Psoas muscle (tissue), 7 donors: ENCODE measurements at regions not wholly inside any gene's neighbourhood (a gene's known extent, or its start where the extent isn't known, plus 50 kb on each side); places are given as distances from the start of the nearest gene placed in this dataset.

Experiments used
- ATAC-seq, 4 donors: fragments of 200-7000 bp; cut with Tn5 transposase; one replicate each; pipeline ENCODE4 v1.9.1; 2020; ENCODE audit warnings: moderate library complexity in 3 of 4, mild to moderate bottlenecking in 2 of 4
- DNase-seq, 2 donors: peaks; one replicate each; pipeline ENCODE4 v3.0.0-alpha.2; 2020
- H3K27ac ChIP-seq: fragments of 200-600 bp; one replicate; pipeline ENCODE4 v1.8.0; 2022
- H3K27me3 ChIP-seq, 3 donors: fragments of 200-600 bp in 1 of 3; one replicate each; pipeline versions ENCODE4 v1.6.1 to v1.8.0; 2013 to 2022; ENCODE audit warnings: low read length in 2 of 3, mild to moderate bottlenecking in 2 of 3, moderate library complexity in 1 of 3; ENCODE audit not compliant: insufficient read depth in 3 of 3
- H3K36me3 ChIP-seq, 2 donors: fragments of 200-600 bp in 1 of 2; one replicate each; pipeline versions ENCODE4 v1.6.1 to v1.8.0; 2013 to 2022; ENCODE audit warnings: low read depth in 1 of 2, mild to moderate bottlenecking in 1 of 2, moderate library complexity in 1 of 2; ENCODE audit not compliant: insufficient read depth in 1 of 2
- H3K4me1 ChIP-seq: fragments of 200-600 bp; one replicate; pipeline ENCODE4 v1.8.0; 2022
- H3K4me3 ChIP-seq: fragments of 200-600 bp; one replicate; pipeline ENCODE4 v1.8.0; 2022; ENCODE audit warnings: mild to moderate bottlenecking
- H3K9me3 ChIP-seq: fragments of 200-600 bp; one replicate; pipeline ENCODE4 v1.8.0; 2022
- WGBS, 3 donors: extraction: QIAGEN DNeasy Blood & Tissue Kit; methylation state at CpG; one replicate each; pipeline versions ENCODE4 v1.1.6 to v1.1.7; 2013; 5-methylcytosine and 5-hydroxymethylcytosine counted together
- intact Hi-C, 2 donors: fragments of 100-400 bp; cut with DNase I; formaldehyde crosslinking; loops; one replicate each; pipeline versions ENCODE4 v1.11.0 to v1.14.2; 2022
- TF ChIP-seq, protein P1 (sequence below): fragments of 200-600 bp; IDR thresholded peaks from one replicate; pipeline ENCODE4 v1.8.0; 2022; ENCODE audit warnings: antibody characterized with exemption
- donor health status: healthy with polysubstance abuse.
- donor health status: DM: no; HTN: no; CAD: no; lungs with moderate emphysema.
- donor health status: Bipolar disorder and iron deficiency.
- donor health status: healthy.
- donor health status: DM: yes; HTN: yes; CAD: no.
- donor health status: DM: no; HTN: no; CAD: no.
- donor health status: DM: yes; HTN: yes; CAD: no.

DNA sequence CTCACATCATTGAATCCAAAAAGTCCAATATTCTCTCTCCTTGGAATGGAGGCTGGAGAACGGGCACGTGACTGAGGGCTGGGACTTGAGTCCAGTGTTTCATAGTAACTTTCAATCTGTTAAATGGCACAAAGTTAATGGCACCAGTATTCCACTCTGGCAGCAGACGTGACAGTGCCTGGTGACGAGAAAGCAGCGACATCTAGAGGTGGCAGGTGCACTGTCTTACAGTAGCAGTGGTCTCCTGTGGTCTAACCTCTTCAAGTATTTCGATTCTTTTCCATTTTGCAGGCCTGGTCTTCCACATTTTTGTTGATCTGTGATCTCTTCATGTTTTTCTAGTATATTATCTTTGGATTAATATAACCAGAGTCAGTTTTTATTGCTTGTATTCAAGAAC, 107.1 kb downstream of the OXSM start:
- WGBS, 3 donors = 83 to 87% (median 85%) methylated on average over 6 of the region's 6 CpGs
- no peaks in the 10 kb centered on the region for H3K9me3 ChIP-seq
- DNase-seq = no peak

DNA sequence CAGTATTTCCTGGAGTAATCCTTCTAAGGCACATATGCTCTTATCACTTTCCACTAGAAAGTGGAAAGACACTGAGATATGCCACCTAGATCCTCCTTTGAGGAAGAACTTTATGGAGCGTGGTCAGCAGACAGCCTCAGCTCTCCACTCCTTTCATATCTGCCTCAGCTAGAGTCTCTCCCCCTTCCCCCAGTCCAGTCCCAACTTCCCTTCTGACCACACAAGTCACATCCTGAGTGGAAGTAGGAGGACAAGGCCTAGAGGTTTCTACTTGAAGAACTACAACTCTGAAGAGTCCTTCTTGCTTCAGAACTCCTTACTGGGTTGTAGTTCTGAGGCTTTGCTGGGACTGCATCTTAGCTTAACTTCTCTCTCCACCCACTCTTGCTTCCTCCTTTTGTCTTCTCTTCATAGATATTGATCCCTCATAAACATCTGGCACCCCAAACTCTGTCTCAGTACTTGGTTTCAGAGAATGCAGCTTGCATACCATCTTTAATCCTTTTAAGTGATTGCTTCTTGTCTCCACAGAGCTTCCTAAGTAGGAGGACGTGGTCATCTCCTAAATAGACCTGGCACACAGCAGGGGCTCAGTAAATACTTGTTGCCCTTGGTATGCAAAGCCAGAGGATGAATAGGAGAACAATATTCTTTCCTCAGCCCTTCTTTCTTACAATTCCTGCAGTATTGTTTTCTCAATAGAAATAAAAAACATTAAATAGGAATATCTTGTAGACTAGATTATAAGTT, 109.6 kb downstream of the OXSM start:
- no peaks in the 10 kb centered on the region for H3K27me3 ChIP-seq
- no peaks in the 10 kb centered on the region for H3K36me3 ChIP-seq
- no peak overlapping the region for H3K4me3 ChIP-seq
- H3K27ac ChIP-seq = no peak overlapping the region
- TF ChIP-seq, protein P1, sequence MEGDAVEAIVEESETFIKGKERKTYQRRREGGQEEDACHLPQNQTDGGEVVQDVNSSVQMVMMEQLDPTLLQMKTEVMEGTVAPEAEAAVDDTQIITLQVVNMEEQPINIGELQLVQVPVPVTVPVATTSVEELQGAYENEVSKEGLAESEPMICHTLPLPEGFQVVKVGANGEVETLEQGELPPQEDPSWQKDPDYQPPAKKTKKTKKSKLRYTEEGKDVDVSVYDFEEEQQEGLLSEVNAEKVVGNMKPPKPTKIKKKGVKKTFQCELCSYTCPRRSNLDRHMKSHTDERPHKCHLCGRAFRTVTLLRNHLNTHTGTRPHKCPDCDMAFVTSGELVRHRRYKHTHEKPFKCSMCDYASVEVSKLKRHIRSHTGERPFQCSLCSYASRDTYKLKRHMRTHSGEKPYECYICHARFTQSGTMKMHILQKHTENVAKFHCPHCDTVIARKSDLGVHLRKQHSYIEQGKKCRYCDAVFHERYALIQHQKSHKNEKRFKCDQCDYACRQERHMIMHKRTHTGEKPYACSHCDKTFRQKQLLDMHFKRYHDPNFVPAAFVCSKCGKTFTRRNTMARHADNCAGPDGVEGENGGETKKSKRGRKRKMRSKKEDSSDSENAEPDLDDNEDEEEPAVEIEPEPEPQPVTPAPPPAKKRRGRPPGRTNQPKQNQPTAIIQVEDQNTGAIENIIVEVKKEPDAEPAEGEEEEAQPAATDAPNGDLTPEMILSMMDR = no peak
- H3K4me1 ChIP-seq = no peaks in the 10 kb centered on the region
- DNase-seq (no peak), ATAC-seq (no peak)
- no peaks in the 10 kb centered on the region for H3K9me3 ChIP-seq
- intact Hi-C loops = loop anchor here (5.0 to 10.0 kb wide), 4 partner anchors 215 to 815 kb away; no protein-coding TSS in a partner anchor
- WGBS, 3 donors = 69 to 77% (median 74%) methylated on average over 2 of the region's 2 CpGs

More for the DNA sequence above, 107.1 kb downstream of the OXSM start:
- intact Hi-C loops = no loop called here
- TF ChIP-seq, protein P1 = no peak
- Histone ChIP-seq H3K4me1 (no peaks in the 10 kb centered on the region), H3K27me3 (no peaks in the 10 kb centered on the region), H3K27ac (no peak overlapping the region), H3K36me3 (no peaks in the 10 kb centered on the region), H3K4me3 (no peak overlapping the region)
- no peak for ATAC-seq

DNA sequence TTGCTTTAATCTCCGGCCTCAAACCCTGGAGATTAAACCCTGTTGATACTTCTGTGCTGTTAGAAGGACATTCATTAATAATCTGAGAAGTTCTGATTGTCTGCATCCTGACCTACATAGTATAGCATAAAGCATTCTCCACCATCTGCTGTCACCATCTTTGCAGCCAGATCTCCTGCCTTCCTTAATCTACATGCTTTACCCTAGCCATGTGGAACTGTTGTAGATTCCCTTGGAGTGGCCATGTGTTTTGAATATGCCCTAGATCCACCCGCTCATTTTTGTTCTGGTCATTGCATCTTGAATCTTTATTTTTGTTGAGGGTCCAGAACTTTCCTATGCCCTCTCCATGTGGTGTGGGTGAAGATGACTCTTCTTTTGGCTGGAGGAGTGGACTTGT, 110.3 kb downstream of the OXSM start:
- no peak for DNase-seq

DNA sequence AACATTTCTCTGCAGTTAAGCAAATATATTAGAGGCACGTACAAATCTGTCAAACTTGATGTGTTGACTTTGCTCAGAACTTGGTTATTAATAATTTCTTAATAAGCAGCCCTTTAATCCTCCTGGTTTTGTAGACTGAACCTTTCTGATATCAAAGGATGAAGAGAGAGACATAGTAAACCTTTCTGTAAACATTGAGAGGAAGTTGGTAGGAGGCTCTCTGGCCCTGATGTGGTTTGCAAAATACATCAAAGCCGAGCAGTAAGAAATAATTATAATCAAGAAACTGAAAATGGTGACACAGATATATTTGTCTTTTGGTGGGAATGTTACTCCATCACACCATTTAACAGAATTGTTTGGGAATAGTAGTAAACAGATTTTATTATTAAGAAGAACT, 111.9 kb downstream of the OXSM start:
- H3K36me3 ChIP-seq = no peaks in the 10 kb centered on the region
- no peak overlapping the region for H3K4me3 ChIP-seq
- intact Hi-C loops = loop anchor here (5.0 to 10.0 kb wide), 4 partner anchors 213 to 813 kb away; no protein-coding TSS in a partner anchor
- WGBS, 3 donors = 79 to 92% (median 86%) methylated on average over 2 of the region's 2 CpGs
- TF ChIP-seq, protein P1 = no peak
- no peaks in the 10 kb centered on the region for H3K27me3 ChIP-seq
- H3K9me3 ChIP-seq = no peaks in the 10 kb centered on the region
- no peak overlapping the region for H3K27ac ChIP-seq
- no peak for DNase-seq
- no peaks in the 10 kb centered on the region for H3K4me1 ChIP-seq
- ATAC-seq = no peak

More for the DNA sequence above, 110.3 kb downstream of the OXSM start:
- Histone ChIP-seq H3K36me3 (no peaks in the 10 kb centered on the region), H3K4me3 (no peak overlapping the region), H3K27me3 (no peaks in the 10 kb centered on the region), H3K27ac (no peak overlapping the region), H3K4me1 (no peaks in the 10 kb centered on the region), H3K9me3 (no peaks in the 10 kb centered on the region)
- TF ChIP-seq, protein P1 = no peak
- 70 to 90% (median 87%) methylated on average over 2 of the region's 2 CpGs for WGBS, 3 donors
- intact Hi-C loops = loop anchor here (5.0 to 10.0 kb wide), 4 partner anchors 215 to 815 kb away; no protein-coding TSS in a partner anchor
- no peak for ATAC-seq
